Stimulated activated CD4-positive, alpha-beta T cell treated with anti-CD3 and anti-CD28 coated beads, Interleukin-4, amount 100 ng/mL, for 48 hours (primary cell): ENCODE measurements at regions not wholly inside any gene's neighbourhood (a gene's known extent, or its start where the extent isn't known, plus 50 kb on each side); places are given as distances from the start of the nearest gene placed in this dataset.
"Not testable (repeated sequence)": the region's sequence is repeated elsewhere in the genome, so short reads cannot be mapped to it uniquely, and the experiment has no call there.

ENCODE experiments used
- DNase-seq, 2 donors: peaks; one replicate each; pipeline ENCODE4 v3.0.0-alpha.2; 2020; ENCODE audit warnings: low read depth in 2 of 2

DNA sequence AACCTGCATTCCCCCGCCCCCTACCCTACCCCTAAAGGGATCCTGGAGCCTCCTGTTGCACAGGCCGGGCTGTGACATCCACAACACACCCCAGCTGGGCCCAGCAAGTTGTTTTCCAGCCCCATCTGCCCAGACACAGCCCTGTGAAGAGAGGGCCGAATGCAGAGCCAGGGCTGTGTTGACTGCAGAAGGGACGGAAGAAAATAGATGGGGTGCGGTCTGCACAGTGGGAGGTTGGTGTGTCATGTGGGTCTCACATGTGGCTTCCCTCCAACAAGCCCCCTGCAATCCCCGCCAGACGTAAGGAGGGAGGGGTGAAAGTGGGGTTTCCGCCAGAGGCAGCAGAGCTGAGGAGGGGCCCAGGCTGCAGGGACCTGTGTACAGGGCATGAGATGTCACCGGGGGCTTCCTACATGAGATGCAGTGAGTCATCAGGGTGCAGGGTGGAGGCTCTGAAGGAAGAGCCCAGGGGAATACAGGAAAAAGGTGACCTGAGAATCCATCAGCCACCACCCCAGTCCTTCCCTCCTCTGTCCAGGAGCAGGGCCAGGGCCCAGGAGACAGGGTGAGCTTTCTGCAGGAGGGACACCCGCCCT, 60.2 kb upstream of the SULF2 start:
- not testable (repeated sequence) for DNase-seq

DNA sequence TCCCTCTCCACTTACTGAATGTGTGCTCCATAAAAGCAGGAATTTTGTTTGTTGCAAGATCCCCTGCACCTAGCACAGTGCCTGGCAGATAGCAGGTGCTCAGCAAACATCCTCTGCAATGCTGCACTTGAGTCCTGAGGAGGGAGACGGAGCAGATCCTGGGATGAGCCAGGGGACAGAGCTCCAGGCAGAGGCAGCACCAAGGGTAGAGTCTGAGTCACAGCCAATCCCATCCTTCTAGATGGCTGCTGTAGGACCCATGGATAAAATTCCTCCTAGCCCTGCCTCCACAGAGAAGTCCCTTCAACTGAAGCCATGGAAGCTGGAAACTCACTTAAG, 59.3 kb upstream of the SULF2 start:
- DNase-seq: not testable (repeated sequence)

DNA sequence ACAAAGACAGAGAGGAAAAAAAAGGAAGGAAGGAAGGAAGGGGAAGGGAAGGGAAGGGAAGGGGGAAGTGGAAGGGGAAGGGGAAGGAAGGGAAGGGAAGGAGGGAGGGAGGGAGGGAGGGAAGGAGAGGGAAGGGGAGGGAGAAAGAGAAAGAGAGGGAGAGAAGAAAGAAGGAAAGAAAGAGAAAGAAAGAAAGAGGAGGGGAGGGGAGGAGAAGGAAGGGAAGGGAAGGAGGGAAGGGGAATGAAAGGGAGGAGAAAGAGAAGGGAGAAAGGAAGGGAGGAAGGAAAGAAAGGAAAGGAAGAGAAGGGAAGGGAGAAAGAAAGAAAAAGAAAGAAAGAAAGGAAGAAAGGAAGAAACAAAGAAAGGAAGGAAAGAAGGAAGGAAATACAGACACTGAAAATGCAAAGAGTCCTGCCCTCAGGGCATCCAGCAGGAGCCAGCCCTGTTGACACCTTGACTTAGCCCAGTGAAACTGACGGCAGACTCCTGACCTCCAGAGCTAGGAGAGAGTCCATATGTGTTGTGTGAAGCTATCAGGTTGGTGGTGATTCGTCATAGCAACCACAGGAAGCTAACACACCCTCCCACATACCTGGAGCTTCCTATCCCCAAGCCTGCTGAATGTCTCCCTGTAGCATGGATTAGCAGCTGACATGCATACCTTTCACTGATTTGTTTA, 58.7 kb upstream of the SULF2 start:
- no peak for DNase-seq

DNA sequence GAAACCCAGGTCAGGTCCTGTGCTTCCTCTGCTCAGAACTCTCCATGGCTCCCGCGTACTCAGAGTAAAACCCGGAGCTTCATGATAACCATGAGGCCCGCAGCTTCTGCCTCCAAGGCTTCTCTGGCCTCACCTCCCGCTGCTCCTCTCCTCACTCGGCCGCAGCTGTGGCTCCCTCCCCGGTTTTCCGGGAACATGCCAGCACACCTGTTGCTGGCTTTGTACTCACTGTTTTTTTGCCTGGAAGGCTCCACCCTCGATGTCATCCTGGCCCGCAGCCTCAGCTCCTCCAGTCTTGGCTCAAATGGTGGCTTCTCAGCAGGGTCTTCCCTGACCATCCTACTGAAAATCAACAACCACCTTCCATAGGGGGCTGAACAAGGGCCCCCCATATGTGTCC, 57.7 kb upstream of the SULF2 start:
- not testable (repeated sequence) for DNase-seq

DNA sequence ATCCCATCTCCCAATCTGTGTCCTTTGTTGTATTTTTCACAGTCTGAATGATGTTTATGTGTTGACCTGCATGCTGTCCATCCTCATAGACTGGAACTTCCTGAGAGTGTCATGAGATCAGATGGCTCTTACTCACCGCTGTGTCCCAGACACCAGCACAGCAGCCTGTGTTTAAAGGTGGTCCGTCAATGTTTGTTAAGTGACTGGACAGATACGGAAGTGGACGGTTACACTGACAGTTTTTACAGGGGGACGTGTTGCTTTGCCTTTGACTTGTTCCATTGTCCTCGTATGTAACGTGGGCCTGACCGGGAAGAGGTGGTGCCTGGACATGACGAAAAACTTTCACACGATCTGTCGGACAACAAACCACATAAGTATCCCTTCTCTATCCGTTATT, 56.7 kb upstream of the SULF2 start:
- not testable (repeated sequence) for DNase-seq

DNA sequence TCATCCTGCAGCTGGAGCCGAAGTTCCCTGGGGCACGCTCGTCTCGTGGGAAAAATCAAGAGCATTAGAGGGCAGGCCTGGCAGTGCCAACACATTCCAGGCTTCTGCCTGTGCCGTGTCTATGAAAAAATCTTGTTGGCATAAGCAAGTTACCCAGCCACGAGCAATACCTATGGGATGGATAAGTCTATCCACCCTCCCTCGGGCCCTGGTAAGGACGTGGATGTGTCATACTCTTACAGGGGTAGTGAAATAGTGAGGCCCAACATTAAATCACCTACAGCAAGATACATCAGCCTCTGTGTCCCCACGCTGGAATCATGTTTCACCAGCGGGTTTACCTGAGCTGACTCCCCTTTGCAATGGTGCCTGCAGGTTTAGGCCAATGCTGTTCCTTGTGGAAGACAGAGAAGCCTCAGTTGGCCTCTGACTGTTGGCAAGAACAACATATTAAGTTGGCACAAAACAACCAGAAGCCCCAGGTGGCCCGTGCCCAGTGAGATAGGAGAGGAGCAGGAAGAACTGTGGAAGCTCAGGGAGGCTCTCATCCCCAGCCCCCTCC, 51.1 kb upstream of the SULF2 start:
- not testable (repeated sequence) for DNase-seq
